ENCODE measurements at regions not wholly inside any gene's neighbourhood (a gene's known extent, or its start where the extent isn't known, plus 50 kb on each side); places are given as distances from the start of the nearest gene placed in this dataset.

- H3K27me3 Mint-ChIP-seq (ENCODE audit: low read depth), result no peaks in the 10 kb centered on the region; the same call in 1 of the 2 replicates
- H3K4me1 Mint-ChIP-seq, result peaks cover 20% of the 10 kb centered on the region
- POLR2A ChIA-PET, result no interaction called here
- TF ChIP-seq IRF2 (CRISPR knock-in tag; IDR thresholded peaks at IDR 0.05; ENCODE audit: borderline replicate concordance, low read depth), result no peak
- no peak for TF ChIP-seq ATF3 (CRISPR knock-in tag; conservative IDR thresholded peaks at IDR 0.05)
- TF ChIP-seq JUN (CRISPR knock-in tag; IDR thresholded peaks at IDR 0.05), result no peak
- no peak for TF ChIP-seq E2F4 (CRISPR knock-in tag; IDR thresholded peaks at IDR 0.05; ENCODE audit: borderline replicate concordance, low read depth)
- no peak for TF ChIP-seq USF1 (CRISPR knock-in tag; IDR thresholded peaks at IDR 0.05)
- no peak for TF ChIP-seq SMAD4 (CRISPR knock-in tag; IDR thresholded peaks at IDR 0.05)
- TF ChIP-seq ZNF121 (CRISPR knock-in tag; IDR thresholded peaks at IDR 0.05), result no peak
- no peak for TF ChIP-seq E2F5 (CRISPR knock-in tag; IDR thresholded peaks at IDR 0.05)
- no peak for TF ChIP-seq FOXP1 (CRISPR knock-in tag; IDR thresholded peaks at IDR 0.05; ENCODE audit: borderline replicate concordance)
- TF ChIP-seq MYBL2 (CRISPR knock-in tag; IDR thresholded peaks at IDR 0.05), result no peak
- H3K36me3 Mint-ChIP-seq, result no peaks in the 10 kb centered on the region
- CTCF ChIA-PET, result interaction anchor here (0.6 to 1.7 kb wide), 2 partner anchors 187 to 306 kb away, joined by 3 to 8 read pairs; no protein-coding TSS in a partner anchor
- H3K4me3 Mint-ChIP-seq, result no peak overlapping the region
- no peak for ATAC-seq
- H3K9me3 Mint-ChIP-seq, result no peaks in the 10 kb centered on the region
- no peak for DNase-seq (ENCODE audit: low spot score)
- no peak overlapping the region for H3K27ac Mint-ChIP-seq
These were observed 148.3 kb upstream of the ADAMTS9 start for GRCh38 chr3:64836097-64836496.

GRCh38 chr3:64832098-64832497 lies 144.3 kb upstream of the ADAMTS9 start:
- ChIA-PET CTCF (interaction anchor here (1.0 kb wide), 1 partner anchor 302 kb away, joined by 5 read pairs; no protein-coding TSS in a partner anchor), POLR2A (no interaction called here)
- TF ChIP-seq JAZF1 (CRISPR knock-in tag; IDR thresholded peaks at IDR 0.05), result no peak
- TF ChIP-seq MAX (CRISPR knock-in tag; IDR thresholded peaks at IDR 0.05), result no peak
- no peak for TF ChIP-seq TP53 (CRISPR knock-in tag; IDR thresholded peaks at IDR 0.05)
- TF ChIP-seq ZBTB21 (CRISPR knock-in tag; IDR thresholded peaks at IDR 0.05; ENCODE audit: borderline replicate concordance), result no peak
- TF ChIP-seq SMAD3 (CRISPR knock-in tag; IDR thresholded peaks at IDR 0.05; ENCODE audit: borderline replicate concordance), result no peak
- TF ChIP-seq RORB (CRISPR knock-in tag; IDR thresholded peaks at IDR 0.05), result no peak
- no peak for TF ChIP-seq ZMAT4 (CRISPR knock-in tag; IDR thresholded peaks at IDR 0.05)
- TF ChIP-seq EMX1 (CRISPR knock-in tag; IDR thresholded peaks at IDR 0.05), result no peak
- H3K4me3 Mint-ChIP-seq, result no peak overlapping the region
- ATAC-seq, result no peak
- no peak for DNase-seq (ENCODE audit: low spot score)
- no peaks in the 10 kb centered on the region for H3K36me3 Mint-ChIP-seq
- peaks cover 20% of the 10 kb centered on the region for H3K27me3 Mint-ChIP-seq (ENCODE audit: low read depth)
- peaks cover 18% of the 10 kb centered on the region for H3K4me1 Mint-ChIP-seq
- H3K27ac Mint-ChIP-seq, result no peak overlapping the region
- no peaks in the 10 kb centered on the region for H3K9me3 Mint-ChIP-seq

- peaks cover 30% of the 10 kb centered on the region for H3K27me3 Mint-ChIP-seq (ENCODE audit: low read depth)
- H3K27ac Mint-ChIP-seq, result no peak overlapping the region
- H3K9me3 Mint-ChIP-seq, result no peaks in the 10 kb centered on the region
- ATAC-seq (no peak), DNase-seq (ENCODE audit: low spot score) (no peak)
- H3K36me3 Mint-ChIP-seq, result no peaks in the 10 kb centered on the region
- CTCF ChIA-PET, result interaction anchor here (0.5 kb wide), 2 partner anchors 40 to 213 kb away, joined by 3 read pairs; no protein-coding TSS in a partner anchor
- H3K4me3 Mint-ChIP-seq, result no peak overlapping the region
- H3K4me1 Mint-ChIP-seq, result peaks cover 17% of the 10 kb centered on the region
- POLR2A ChIA-PET, result no interaction called here
- no peak for TF ChIP-seq IRF1 (CRISPR knock-in tag; IDR thresholded peaks at IDR 0.05)
- no peak for TF ChIP-seq ERG (CRISPR knock-in tag; IDR thresholded peaks at IDR 0.05)
- TF ChIP-seq CREB1 (CRISPR knock-in tag; IDR thresholded peaks at IDR 0.05), result no peak
- TF ChIP-seq ZNF416 (CRISPR knock-in tag; IDR thresholded peaks at IDR 0.05), result no peak
- no peak for TF ChIP-seq NR3C1 (CRISPR knock-in tag; conservative IDR thresholded peaks at IDR 0.05; ENCODE audit: low read depth)
- no peak for TF ChIP-seq PRDM15 (CRISPR knock-in tag; IDR thresholded peaks at IDR 0.05)
- TF ChIP-seq NFE2L1 (CRISPR knock-in tag; IDR thresholded peaks at IDR 0.05), result no peak
- TF ChIP-seq JAZF1 (CRISPR knock-in tag; IDR thresholded peaks at IDR 0.05), result no peak
These were observed 142.9 kb upstream of the ADAMTS9 start for GRCh38 chr3:64830681-64831080.

Data from WTC11 (cell line).